Activated CD4-positive, alpha-beta T cell treated with anti-CD3 and anti-CD28 coated beads, Interleukin-2, amount 50 U/mL, for 4 hours (primary cell): ENCODE measurements at regions not wholly inside any gene's neighbourhood (a gene's known extent, or its start where the extent isn't known, plus 50 kb on each side); places are given as distances from the start of the nearest gene placed in this dataset.

Experiments
- DNase-seq, 2 experiments: peaks; one replicate each; pipeline ENCODE4 v3.0.0-alpha.2; 2020

DNA sequence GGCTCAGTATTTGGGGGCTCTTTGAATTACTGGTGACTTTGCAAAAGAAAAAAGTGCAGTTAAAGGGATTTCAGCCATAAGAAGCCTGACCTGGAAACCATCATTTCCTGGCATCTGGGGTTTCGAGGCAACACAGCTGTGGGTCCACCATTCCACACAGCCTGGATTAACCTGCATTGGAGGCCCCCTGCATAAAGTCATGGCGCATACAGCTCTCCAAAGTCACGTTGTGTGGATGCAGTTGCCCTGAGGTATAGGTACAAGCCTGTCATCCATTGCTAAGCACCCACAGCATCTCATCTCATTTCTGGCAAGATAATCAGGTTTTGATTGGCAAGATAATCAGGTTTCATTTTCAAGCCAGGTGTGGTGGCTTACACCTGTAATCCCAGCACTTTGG, 54.5 kb upstream of the TAGAP start:
- no peak for DNase-seq

DNA sequence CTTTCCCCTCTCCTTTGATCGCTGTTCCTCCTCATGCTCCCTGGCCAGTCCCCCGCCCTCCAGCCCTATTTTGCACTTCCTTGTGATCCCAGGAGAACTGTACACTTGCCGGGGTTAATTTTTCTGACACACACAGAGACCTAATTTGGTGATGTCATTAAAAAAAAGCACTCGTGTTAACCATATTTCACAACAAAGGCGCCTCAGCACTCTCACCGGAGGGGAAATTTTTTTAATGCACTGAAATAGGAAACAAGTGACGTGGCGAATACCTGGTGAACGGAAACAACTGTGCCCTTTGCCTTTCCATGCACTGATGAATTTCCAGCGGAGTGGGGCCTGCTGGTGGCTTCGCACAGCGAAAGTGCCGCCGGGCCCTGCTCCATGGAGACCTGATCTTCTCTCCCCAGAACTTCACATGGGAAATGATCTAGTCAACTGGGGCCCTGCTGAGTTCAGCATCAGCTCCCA, 53.9 kb upstream of the TAGAP start:
- DNase-seq = peak; percentile 66 to 71

DNA sequence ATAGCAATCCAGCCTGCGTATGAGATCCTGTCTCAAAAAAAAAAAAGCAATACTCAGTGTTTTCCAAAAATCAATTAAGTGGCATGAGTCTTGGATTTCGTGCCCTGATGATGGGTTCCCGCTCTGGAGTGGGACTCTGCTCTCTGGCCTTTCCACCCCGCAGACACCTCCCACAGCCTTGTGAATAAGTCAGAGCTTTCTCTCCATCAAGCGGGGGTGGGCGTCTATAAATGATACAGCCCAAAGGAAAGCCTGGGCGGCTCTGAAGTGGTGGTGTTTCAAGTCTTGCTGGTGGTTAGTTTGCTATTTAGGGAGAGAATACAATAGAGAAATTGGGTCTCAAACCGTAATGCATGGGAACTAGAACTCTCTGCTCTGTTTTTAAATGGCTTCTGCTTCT, 52.5 kb upstream of the TAGAP start:
- peak; percentile 51 to 61 for DNase-seq

DNA sequence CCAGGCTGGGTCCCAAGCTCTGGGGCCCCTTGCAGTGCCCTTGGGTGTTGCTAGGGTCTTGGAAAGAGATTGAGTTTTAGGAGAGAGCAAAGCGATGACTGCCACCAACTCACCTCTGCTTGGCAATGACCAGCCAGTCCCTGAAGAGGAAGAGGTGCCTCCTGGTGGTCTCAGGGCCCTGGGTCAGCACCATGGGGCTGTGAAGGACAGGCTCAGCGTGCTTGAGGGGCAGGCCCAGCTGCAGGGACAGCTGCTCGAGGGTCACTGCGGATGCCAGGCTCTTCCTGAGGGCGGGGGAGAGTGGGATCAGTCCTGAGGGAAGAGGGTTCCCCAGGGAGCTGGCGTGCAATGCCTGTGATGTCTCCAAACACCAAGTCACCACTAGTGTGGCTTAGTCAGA, 50.8 kb upstream of the TAGAP start:
- DNase-seq = no peak

DNA sequence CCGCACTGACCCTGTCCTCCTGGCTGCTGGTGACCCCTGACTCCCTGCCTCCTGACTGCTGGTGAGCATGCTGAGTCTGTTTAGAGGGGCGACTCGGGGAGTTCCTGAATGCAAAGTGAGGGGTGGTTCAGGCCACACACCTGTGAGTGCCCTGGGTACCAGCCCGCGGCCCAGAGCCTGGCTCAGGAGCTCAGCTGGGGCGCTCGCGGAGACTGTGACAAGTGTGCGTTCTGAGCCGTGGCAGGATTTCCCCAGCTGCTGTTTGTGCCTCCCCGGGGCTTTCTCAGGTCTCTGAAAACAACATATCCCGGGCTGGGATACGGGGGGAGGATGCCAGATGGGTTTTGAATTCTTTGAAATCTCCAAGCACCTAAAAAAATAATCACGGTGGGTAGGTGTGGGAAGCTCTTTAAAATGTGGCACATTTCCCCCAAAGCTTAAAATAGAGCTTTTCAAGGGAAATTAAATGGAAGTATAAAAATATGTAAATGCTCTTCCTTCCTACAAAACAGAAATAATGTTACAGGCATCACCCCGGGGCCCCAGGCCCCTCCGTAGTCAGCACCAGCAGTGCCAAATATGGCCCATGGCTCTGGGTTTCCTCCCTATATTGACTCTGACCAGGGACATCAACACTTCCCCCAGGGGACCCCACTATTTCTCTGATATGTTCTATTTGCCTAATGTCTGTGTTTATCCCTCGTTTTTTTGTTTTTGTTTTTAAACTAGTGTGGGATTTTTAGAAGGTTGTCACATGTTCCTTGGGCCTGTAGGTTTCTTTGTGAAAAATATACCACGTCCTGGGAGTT, 49.9 kb upstream of the TAGAP start:
- peak; percentile 43 to 53 for DNase-seq
